ENCODE measurements at regions not wholly inside any gene's neighbourhood (a gene's known extent, or its start where the extent isn't known, plus 50 kb on each side); places are given as distances from the start of the nearest gene placed in this dataset.

DNA sequence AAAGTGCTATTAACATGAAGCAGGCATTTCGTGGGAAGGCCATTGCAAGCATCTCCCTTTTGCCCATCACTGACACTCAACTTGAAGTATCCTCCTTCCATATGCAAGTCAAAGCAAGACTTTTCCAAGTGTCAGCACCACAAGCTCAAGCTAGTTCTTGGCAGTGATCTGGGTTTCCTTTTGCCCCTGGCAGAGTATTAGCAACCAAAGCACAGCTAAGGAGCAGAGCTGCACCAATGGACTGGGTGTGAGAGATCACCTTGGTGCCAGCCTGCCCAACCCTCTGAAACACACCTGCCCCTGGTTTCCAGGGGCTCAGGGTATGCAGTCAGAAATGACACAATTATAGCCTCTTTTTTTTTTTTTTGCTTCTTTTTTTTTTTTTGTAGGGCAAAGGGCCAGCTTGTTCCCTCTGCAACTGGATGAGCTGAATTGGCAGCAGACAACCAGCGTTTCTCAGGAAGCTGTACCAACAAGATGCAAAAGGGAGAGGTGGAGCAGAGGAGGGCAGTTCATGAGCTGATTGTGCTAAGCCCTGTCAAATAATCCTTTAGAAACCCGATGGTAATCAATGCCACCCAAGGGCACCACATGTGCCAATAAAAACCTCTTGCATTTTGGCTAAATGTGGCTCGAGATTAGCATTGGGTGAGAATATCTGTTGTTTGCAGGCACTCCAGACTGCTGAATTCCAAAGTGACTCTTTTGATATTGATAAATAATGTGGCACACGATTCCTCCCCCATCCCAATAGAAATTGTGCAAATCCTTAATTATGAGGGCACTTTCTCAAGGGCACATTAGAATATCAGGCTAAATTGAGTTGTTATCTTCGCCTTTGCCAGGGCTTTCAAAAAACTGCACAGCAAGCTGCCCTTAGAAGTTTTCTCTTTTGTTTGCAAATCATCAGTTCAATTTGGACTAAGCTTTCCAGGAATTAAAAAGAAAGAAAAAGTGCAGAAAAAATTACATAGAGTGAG lies 192.4 kb downstream of the GAS1 start:
- no peak overlapping the region for H3K27ac ChIP-seq
- no peak overlapping the region for H3K4me3 ChIP-seq
- H3K9me3 ChIP-seq (replicated peaks): peaks cover 7% of the 10 kb centered on the region; the same call in 1 of the 2 replicates
- H3K36me3 ChIP-seq: no peaks in the 10 kb centered on the region
- H3K4me1 ChIP-seq: peaks cover 18% of the 10 kb centered on the region
- DNase-seq: no peak
- H3K27me3 ChIP-seq: no peaks in the 10 kb centered on the region

DNA sequence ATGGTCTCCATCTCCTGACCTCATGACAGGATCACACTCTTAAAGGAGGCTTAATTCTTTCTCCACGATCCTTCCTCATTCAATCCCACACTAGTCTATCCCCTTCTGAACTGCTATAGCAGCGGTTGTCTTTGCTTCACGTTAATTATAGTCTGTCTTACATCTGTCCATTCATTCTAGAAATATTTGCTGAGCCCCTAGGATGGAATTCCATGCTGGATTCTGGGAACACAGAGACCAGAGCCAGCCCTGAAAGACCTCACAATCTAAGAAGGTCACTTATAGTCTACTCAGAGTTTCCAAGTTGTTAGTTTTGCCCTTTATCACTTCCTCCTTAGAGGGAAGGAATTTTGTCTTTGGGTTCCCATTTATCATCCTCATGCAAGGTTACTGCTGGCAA lies 193.5 kb downstream of the GAS1 start:
- Histone ChIP-seq H3K27me3 (no peaks in the 10 kb centered on the region), H3K4me1 (peaks cover 26% of the 10 kb centered on the region), H3K4me3 (no peak overlapping the region), H3K9me3 (replicated peaks) (peaks cover 7% of the 10 kb centered on the region; the same call in 1 of the 2 replicates), H3K36me3 (no peaks in the 10 kb centered on the region), H3K27ac (no peak overlapping the region)
- DNase-seq: no peak

DNA sequence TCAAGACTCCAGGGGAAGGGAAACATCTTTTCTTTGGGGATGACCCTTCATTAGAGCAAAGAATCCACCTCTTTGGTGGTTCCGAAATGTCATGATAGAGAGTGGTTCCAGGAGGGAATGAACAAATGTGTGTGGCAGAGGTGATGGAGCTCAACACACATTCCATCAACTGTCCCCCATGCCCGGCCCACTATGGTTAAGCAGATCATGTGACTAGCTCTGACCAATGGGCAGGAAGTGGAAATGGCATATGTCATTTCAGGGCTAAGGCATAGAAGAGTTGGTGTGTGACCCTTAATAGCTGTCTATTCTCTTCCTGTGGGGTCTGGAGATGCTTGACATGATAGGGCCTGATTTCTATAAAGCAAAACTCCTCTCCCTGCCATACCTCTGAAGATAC lies 194.6 kb downstream of the GAS1 start:
- Histone ChIP-seq H3K36me3 (no peaks in the 10 kb centered on the region), H3K9me3 (replicated peaks) (peaks cover 7% of the 10 kb centered on the region; the same call in 1 of the 2 replicates), H3K27ac (no peak overlapping the region), H3K4me3 (no peak overlapping the region), H3K4me1 (peaks cover 26% of the 10 kb centered on the region), H3K27me3 (no peaks in the 10 kb centered on the region)
- no peak for DNase-seq

DNA sequence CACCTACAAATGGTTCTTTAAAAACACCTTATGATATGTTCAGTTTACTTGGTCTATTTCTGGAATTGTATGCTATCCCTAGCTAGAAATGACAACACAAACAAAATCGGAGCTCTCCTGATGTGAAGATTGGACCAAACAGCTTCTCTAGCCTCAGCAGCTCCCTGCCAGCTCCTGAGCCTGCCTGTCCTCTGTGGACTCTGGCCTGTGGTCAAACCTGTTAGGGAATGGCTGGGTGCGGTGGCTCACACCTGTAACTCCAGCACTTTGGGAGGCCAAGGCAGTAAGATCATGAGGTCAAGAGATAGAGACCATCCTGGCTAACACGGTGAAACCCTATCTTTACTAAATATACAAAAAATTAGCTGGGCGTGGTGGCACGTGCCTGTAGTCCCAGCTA lies 195.3 kb downstream of the GAS1 start:
- DNase-seq: no peak
- no peaks in the 10 kb centered on the region for H3K27me3 ChIP-seq
- H3K4me3 ChIP-seq: no peak overlapping the region
- peaks cover 26% of the 10 kb centered on the region for H3K4me1 ChIP-seq
- H3K27ac ChIP-seq: no peak overlapping the region
- no peaks in the 10 kb centered on the region for H3K36me3 ChIP-seq
- peaks cover 7% of the 10 kb centered on the region; the same call in 1 of the 2 replicates for H3K9me3 ChIP-seq (replicated peaks)

DNA sequence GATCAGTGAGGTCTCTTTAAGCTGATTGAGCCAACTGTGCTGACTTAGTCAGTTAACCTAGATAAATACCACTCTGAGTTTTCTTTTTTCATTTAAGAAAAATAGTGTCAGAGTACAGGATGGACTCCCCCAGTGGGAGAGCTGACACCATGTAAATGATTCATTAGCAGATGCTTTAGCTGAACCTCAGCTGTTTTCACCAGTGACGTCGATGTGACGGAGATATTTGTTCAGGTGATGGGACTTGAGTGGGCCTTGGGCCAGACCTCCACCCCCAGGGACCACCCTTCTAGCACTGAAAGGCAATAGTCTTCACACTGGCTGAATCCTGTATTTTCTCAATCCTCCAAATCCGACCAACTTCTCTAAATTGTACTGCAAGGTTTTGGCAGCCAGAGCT lies 196.1 kb downstream of the GAS1 start:
- peak; percentile 22 to 56 for DNase-seq
- Histone ChIP-seq H3K36me3 (no peaks in the 10 kb centered on the region), H3K4me1 (peaks cover 26% of the 10 kb centered on the region), H3K4me3 (no peak overlapping the region), H3K27me3 (no peaks in the 10 kb centered on the region), H3K27ac (no peak overlapping the region; the same call in 1 of the 2 replicates), H3K9me3 (replicated peaks) (peaks cover 7% of the 10 kb centered on the region; the same call in 1 of the 2 replicates)

DNA sequence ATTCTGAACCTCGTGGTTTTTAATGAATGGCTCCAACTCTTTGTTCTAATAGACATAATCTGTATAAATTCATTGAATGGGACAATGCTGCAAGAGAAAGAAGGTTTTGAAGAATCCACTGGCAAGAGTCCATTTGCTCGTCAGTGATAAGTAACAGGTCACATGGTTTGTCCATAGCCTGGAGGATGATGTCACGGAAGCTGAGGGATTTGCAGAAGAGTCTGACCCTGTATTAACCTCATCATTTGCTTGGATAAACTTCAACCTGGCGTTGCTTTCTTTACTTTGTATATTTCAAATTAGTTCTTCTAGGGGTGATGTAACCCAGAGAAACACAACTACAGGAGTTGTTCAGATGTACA lies 197.4 kb downstream of the GAS1 start:
- H3K36me3 ChIP-seq: no peaks in the 10 kb centered on the region
- H3K27me3 ChIP-seq: no peaks in the 10 kb centered on the region
- H3K27ac ChIP-seq: peak overlapping the region; percentile 1; the same call in 1 of the 2 replicates
- DNase-seq: peak; percentile 59 to 76
- H3K4me1 ChIP-seq: peaks cover 26% of the 10 kb centered on the region
- H3K4me3 ChIP-seq: no peak overlapping the region
- peaks cover 7% of the 10 kb centered on the region; the same call in 1 of the 2 replicates for H3K9me3 ChIP-seq (replicated peaks)

DNA sequence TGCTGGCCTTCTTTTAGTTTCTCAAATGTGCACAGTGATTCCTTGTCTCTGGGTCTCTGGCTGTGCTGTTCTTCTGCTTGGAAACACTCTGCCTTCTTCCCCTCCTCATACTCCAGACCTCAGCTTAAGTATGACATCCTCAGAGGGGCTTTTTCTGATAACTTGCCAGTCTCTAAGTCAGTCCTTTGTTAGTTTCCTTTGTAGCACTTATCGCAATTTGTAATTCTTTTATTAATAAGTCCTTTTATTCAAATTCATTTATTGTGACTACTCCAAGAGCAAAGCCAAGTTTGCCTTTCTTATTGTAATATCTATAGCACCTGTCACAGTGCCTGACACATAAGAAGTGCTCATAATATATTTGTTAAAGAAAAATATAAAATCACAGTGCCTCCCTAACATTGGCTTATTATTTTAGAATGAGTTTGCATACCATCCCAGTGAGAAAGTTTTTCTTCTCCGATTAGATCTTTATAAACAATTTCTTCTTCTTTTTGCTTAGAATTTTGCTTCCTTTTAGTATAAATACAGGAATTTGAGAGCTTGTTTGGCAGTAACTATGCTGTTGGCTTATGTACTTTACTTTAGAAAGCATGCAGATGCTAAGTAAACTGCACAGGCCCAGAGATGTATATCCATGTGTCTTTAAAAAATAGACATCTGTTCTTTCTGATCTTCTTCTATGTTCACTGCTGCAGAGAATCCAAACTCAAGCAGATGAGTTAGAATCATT lies 198.0 kb downstream of the GAS1 start:
- H3K9me3 ChIP-seq (replicated peaks): peaks cover 7% of the 10 kb centered on the region; the same call in 1 of the 2 replicates
- H3K4me3 ChIP-seq: no peak overlapping the region
- H3K27me3 ChIP-seq: no peaks in the 10 kb centered on the region
- H3K27ac ChIP-seq: peak overlapping the region; percentile 1; the same call in 1 of the 2 replicates
- peaks cover 26% of the 10 kb centered on the region for H3K4me1 ChIP-seq
- no peak for DNase-seq
- H3K36me3 ChIP-seq: no peaks in the 10 kb centered on the region

DNA sequence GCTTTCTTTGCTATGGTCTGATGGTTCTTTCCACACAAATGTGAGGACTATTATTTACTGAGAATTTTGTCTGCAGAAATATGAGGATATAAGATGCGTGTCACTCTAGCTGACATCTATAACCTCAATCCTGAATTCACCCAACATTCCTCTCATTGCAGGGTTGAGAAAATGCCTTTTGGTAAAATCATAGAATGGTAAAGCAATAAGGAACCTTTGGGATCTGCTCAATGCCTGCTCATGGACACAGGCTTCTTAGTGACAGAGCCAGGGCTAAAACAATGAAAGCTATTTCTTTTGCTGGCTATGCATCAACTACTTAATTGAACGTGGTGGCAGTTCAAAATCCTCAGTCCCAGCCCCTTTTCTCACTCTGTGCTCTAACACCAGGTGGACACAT lies 199.6 kb downstream of the GAS1 start:
- H3K27ac ChIP-seq: no peak overlapping the region
- no peaks in the 10 kb centered on the region for H3K27me3 ChIP-seq
- H3K9me3 ChIP-seq (replicated peaks): peaks cover 5% of the 10 kb centered on the region; the same call in 1 of the 2 replicates
- DNase-seq: no peak
- no peaks in the 10 kb centered on the region for H3K36me3 ChIP-seq
- no peak overlapping the region for H3K4me3 ChIP-seq
- H3K4me1 ChIP-seq: peaks cover 29% of the 10 kb centered on the region

DNA sequence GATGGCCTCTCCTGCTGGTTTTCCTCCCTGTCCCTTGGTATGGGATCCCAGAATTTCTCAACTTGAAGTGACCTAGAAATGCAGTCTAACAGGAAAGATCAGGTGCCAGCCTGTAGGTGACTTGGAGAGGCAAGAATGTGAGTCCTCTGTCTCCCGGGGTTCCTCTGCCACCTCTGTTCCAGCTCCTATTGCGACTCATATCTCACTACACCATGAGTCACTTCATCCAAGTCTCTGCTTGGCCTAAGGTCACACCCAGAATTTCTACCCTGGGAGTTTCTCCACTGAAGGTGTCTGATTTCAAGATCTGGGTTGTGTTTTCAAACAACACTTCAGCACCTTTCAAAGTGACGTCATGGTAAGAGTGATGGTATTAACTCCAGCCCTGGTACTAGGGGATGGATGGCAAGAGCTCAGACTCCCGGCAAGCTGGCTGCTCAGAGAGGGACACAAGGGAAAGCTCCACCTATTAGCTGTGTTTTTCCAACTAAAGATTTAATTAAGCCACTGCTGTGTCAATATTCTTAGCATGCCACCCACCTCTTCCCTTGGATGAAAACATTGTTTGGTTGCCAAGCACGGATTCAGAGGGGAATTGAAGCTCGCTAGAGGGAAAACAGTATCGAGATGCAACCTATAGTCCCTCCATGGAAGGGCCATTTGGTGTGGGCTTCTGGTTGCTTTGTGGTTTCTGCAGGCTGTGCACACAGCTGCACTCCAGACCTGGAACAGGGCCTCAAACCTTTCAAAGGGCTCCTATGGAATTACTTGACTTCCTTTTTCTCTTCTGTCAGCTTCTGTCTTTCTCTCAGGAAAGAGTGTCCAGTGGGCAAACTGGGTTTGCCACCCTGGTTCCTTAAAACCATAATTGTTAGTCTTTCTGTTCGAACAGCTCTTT lies 205.7 kb downstream of the GAS1 start:
- DNase-seq: peak; percentile 90 to 97
- peaks cover 19% of the 10 kb centered on the region for H3K4me1 ChIP-seq
- H3K27ac ChIP-seq: peak overlapping the region; percentile 60
- H3K27me3 ChIP-seq: no peaks in the 10 kb centered on the region
- no peaks in the 10 kb centered on the region for H3K9me3 ChIP-seq (replicated peaks)
- no peaks in the 10 kb centered on the region for H3K36me3 ChIP-seq
- peak overlapping the region; percentile 4 for H3K4me3 ChIP-seq

DNA sequence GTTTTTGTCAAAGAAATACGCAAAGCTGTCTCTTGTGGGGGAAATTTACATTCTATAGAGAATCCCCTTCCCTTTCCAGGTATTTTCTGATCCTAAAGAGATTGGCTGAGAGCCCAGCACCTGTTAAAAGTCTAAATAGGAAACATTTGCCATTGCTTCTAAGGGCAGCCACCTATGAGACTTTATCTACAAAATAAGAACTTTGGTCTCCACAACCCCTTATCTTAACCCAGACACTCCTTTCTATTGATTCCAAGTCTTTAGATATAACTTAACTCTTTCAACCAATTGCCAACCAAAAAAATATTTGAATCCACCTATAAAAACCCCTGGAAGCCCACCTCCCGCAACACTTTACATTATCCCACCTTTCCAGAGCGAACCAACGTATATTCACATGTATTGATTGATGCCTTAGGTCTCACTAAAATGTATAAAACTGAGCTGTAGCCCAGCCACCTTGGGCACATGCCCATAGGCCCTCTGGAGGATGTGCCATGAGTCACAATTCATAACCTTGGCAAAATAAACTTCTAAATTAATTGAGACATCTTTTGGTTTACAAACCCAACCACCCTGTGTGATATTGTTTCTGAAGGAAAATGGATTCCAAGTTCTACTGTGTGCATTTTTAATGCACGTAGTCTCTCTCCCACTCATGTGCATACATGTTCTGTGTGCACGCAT lies 211.4 kb downstream of the GAS1 start:
- H3K4me3 ChIP-seq: no peak overlapping the region
- H3K4me1 ChIP-seq: peaks cover 40% of the 10 kb centered on the region
- H3K27ac ChIP-seq: no peak overlapping the region
- DNase-seq: no peak
- no peaks in the 10 kb centered on the region for H3K27me3 ChIP-seq
- H3K36me3 ChIP-seq: no peaks in the 10 kb centered on the region
- no peaks in the 10 kb centered on the region for H3K9me3 ChIP-seq (replicated peaks)

DNA sequence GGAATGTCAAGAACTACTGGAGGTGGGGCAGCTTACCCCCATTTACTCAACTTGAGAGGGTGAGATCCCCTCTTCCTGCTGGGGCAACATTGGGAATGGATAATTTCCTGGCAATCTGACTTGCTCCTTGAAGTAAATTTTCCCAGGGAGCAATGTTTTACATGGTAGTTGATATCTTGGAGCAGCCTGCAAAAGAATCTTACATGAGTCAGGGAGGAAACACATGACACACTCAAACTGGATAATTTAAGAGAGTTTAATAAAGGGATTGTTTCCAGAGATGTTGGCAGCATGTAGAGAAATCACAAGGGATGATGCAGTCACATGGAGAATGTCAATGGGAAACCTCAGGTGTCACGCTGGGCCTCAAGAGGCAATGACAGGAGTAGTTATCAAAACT lies 212.5 kb downstream of the GAS1 start:
- Histone ChIP-seq H3K27me3 (no peaks in the 10 kb centered on the region), H3K4me3 (no peak overlapping the region), H3K4me1 (peaks cover 45% of the 10 kb centered on the region), H3K9me3 (replicated peaks) (no peaks in the 10 kb centered on the region), H3K27ac (no peak overlapping the region), H3K36me3 (no peaks in the 10 kb centered on the region)
- DNase-seq: no peak

DNA sequence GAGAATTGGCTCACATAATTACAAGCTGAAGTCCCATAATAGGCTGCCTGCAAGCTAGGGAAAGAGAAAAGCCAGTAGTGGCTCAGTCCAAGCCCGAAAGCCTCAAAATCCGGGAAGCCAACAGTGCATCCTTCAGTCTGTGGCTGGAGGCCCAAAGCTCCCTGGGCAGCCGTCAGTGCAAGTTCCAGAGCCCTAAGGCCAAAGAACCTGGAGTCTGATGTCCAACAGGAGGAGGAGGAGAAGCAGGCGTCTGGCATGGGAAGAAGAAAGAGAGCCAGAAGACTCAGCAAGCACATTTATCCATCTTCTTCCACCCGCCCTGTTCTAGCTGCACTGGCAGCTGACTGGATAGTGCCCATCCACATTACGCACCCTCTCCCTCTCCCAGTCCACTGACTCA lies 213.4 kb downstream of the GAS1 start:
- Histone ChIP-seq H3K4me1 (peaks cover 45% of the 10 kb centered on the region), H3K27ac (no peak overlapping the region), H3K4me3 (no peak overlapping the region), H3K9me3 (replicated peaks) (no peaks in the 10 kb centered on the region), H3K27me3 (no peaks in the 10 kb centered on the region), H3K36me3 (no peaks in the 10 kb centered on the region)
- no peak for DNase-seq

DNA sequence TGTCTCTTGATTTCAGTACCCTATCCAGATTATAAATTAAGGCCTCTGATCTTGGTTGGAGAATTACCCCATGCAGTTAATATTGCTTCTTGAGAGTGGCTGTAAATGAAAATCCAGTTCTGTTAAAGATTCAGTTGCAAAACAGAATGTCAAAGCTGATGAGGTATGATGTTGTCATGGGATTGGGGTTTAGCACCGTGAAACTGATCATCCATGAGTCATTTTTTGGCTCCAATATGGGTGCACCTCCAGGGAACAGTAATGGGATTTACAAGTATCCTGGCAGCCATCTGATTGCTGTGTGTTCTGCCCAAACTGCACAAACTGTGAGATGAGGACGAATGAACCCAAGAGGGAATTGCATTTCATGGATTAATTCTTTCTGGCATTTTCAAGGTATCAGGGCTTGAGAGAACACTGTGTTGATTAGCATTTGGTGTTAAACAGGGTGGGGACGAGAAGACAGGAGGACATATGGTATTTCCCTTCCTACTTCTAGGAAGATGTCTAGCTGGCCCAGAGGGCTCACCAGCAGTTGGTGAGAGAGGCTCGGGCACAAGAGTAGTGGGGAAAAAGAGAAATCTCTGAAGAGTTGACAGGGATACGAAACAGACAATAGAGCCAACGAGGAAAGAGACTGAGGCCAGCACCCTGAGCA lies 214.7 kb downstream of the GAS1 start:
- Histone ChIP-seq H3K27ac (peak overlapping the region; percentile 74), H3K4me3 (no peak overlapping the region), H3K36me3 (no peaks in the 10 kb centered on the region), H3K9me3 (replicated peaks) (no peaks in the 10 kb centered on the region), H3K27me3 (no peaks in the 10 kb centered on the region), H3K4me1 (peaks cover 45% of the 10 kb centered on the region)
- peak; percentile 77 to 86 for DNase-seq
